Pancreas (tissue), 10 donors: ENCODE measurements at regions not wholly inside any gene's neighbourhood (a gene's known extent, or its start where the extent isn't known, plus 50 kb on each side); places are given as distances from the start of the nearest gene placed in this dataset.

ENCODE experiments used
- ATAC-seq, 4 donors: fragments of 200-7000 bp; cut with Tn5 transposase; one replicate each; pipeline versions ENCODE4 v1.8.0 to v1.9.1; 2020; ENCODE audit warnings: mild to moderate bottlenecking in 4 of 4, moderate library complexity in 4 of 4
- DNase-seq, 6 donors: peaks; one replicate each; pipeline ENCODE4 v3.0.0-alpha.2; 2020
- FAIRE-seq: peaks from 2 replicates; lab custom pipeline; 2012; peaks lifted over from hg19 to GRCh38; lab: Jason Lieb, UNC
- H3K27ac ChIP-seq, 4 donors: fragments of 200-600 bp; sonication (generic); 1 replicate in 3 of 4; 2 replicates in 1 of 4; pipeline versions ENCODE4 v1.5.0 to v1.8.0; 2020
- H3K27me3 ChIP-seq, 4 donors: fragments of 200-600 bp; one replicate each; pipeline ENCODE4 v1.8.0; 2021
- H3K36me3 ChIP-seq, 3 donors: fragments of 200-600 bp; sonication (generic) in 1 of 3; one replicate each; pipeline versions ENCODE4 v1.5.0 to v1.8.0; 2020 to 2021
- H3K4me1 ChIP-seq, 3 donors: fragments of 200-600 bp; one replicate each; pipeline ENCODE4 v1.8.0; 2021
- H3K4me3 ChIP-seq, 4 donors: fragments of 200-600 bp; sonication (generic) in 2 of 4; one replicate each; pipeline versions ENCODE4 v1.5.0 to v1.8.0; 2020 to 2021
- H3K9me3 ChIP-seq, 4 donors: fragments of 200-600 bp; one replicate each; pipeline ENCODE4 v1.8.0; 2021
- WGBS, 2 donors: extraction: QIAGEN DNeasy Blood & Tissue Kit; methylation state at CpG; one replicate each; pipeline ENCODE4 v1.1.7; 2013; 5-methylcytosine and 5-hydroxymethylcytosine counted together
- intact Hi-C, 3 donors: fragments of 100-400 bp; cut with DNase I; formaldehyde crosslinking; loops; one replicate each; pipeline versions ENCODE4 v1.11.1 to v1.14.2; 2022
- TF ChIP-seq, protein P1 (sequence below), 4 donors: fragments of 200-600 bp; sonication (generic) in 3 of 4; IDR thresholded peaks; one replicate each; pipeline versions ENCODE4 v1.5.0 to v1.8.0; 2021; ENCODE audit warnings: antibody characterized with exemption in 4 of 4
- donor health status: healthy with polysubstance abuse.
- donor health status: DM: no; HTN: no; CAD: no; lungs with moderate emphysema.
- donor health status: DM: no; HTN: no; CAD: no.
- donor health status: control.
- donor health status: control.
- donor health status: Bipolar disorder and iron deficiency.
- donor health status: DM: yes; HTN: yes; CAD: no.
- donor health status: DM: no; HTN: no; CAD: no.
- donor health status: DM: no; HTN: no; CAD: no.
- donor health status: DM: yes; HTN: yes; CAD: no.

DNA sequence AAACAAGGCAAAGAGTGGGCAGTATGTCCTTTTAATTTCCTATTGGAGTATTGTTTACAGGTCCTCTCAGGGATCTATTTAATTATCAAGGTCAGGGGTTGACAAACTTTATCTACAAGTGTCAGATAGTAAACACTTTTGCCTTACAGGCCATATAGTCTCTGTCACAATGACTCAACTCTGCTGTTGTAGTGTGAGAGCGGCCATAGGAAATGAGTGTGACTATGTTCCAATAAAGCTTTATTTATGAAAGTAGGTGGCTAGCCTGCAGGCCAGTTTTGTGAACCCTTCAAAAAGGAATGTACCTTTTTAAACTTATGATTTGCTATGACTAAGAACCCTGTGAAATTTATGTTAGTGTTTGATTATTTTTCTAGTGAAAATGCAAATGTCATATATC is 156.1 kb downstream of the GPAT3 start:
- no peak for FAIRE-seq
- WGBS, 2 donors, result 88% methylated on average over 1 of the region's 1 CpG

DNA sequence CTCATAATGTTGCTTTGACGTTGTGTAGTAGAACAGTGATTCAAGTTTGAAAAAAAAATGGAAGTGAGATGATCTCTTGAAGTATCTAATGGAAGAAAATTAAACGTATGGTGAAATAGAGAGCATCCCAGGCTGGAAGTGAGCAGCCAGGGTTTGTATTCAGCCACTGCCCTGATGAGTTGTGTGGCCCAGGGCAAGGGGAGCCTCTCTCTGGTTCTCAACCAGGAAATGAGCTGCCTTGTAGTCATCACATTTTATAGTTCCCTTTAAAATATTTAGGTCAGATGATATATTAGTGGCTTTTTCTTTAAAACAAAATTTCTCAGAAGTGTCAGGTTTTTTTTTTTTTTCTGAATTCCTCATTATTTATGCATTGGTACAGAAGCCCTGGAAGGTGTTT is 150.3 kb downstream of the GPAT3 start:
- intact Hi-C loops, result no loop called here
- Histone ChIP-seq H3K4me1 (no peaks in the 10 kb centered on the region), H3K27ac (no peak overlapping the region), H3K27me3 (no peaks in the 10 kb centered on the region), H3K36me3 (no peaks in the 10 kb centered on the region), H3K9me3 (no peaks in the 10 kb centered on the region), H3K4me3 (no peak overlapping the region)
- no peak for DNase-seq
- WGBS, 2 donors, result 52 to 71% methylated on average over 2 of the region's 2 CpGs
- TF ChIP-seq, protein P1, sequence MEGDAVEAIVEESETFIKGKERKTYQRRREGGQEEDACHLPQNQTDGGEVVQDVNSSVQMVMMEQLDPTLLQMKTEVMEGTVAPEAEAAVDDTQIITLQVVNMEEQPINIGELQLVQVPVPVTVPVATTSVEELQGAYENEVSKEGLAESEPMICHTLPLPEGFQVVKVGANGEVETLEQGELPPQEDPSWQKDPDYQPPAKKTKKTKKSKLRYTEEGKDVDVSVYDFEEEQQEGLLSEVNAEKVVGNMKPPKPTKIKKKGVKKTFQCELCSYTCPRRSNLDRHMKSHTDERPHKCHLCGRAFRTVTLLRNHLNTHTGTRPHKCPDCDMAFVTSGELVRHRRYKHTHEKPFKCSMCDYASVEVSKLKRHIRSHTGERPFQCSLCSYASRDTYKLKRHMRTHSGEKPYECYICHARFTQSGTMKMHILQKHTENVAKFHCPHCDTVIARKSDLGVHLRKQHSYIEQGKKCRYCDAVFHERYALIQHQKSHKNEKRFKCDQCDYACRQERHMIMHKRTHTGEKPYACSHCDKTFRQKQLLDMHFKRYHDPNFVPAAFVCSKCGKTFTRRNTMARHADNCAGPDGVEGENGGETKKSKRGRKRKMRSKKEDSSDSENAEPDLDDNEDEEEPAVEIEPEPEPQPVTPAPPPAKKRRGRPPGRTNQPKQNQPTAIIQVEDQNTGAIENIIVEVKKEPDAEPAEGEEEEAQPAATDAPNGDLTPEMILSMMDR (IDR thresholded peaks at IDR 0.05), result no peak
- no peak for ATAC-seq
- no peak for FAIRE-seq

More for the DNA sequence above, 156.1 kb downstream of the GPAT3 start:
- Histone ChIP-seq H3K4me1 (no peaks in the 10 kb centered on the region), H3K27ac (no peak overlapping the region), H3K9me3 (no peaks in the 10 kb centered on the region), H3K27me3 (no peaks in the 10 kb centered on the region), H3K4me3 (no peak overlapping the region), H3K36me3 (no peaks in the 10 kb centered on the region)
- DNase-seq (no peak), ATAC-seq (no peak)
- intact Hi-C loops, result no loop called here
- TF ChIP-seq, protein P1 (IDR thresholded peaks at IDR 0.05), result no peak

DNA sequence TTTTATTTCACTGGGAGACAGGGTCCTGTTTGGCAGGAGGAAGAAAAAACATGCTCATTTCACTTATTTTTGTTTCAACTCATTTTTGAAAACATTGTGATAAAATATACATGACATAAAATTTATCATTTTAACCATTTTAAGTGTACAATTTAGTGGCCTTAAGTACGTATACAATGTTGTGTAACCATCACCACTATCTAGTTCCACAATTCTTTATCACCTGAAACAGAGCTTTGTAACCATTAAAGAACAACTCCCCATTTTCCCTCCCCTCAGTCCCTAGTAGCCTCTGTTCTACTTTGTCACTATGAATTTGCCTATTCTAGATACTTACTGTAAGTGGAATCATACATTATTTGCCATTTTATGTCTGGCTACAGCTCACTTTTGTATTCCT is 143.8 kb downstream of the GPAT3 start:
- no peak for FAIRE-seq
- WGBS, 2 donors, result 32 to 46% methylated on average over 1 of the region's 1 CpG
- H3K36me3 ChIP-seq, result no peaks in the 10 kb centered on the region
- intact Hi-C loops, result no loop called here
- TF ChIP-seq, protein P1 (IDR thresholded peaks at IDR 0.05), result no peak
- H3K27me3 ChIP-seq, result no peaks in the 10 kb centered on the region
- no peak overlapping the region for H3K27ac ChIP-seq
- no peak for ATAC-seq
- no peak for DNase-seq
- no peaks in the 10 kb centered on the region for H3K9me3 ChIP-seq
- H3K4me3 ChIP-seq, result no peak overlapping the region
- H3K4me1 ChIP-seq, result no peaks in the 10 kb centered on the region

DNA sequence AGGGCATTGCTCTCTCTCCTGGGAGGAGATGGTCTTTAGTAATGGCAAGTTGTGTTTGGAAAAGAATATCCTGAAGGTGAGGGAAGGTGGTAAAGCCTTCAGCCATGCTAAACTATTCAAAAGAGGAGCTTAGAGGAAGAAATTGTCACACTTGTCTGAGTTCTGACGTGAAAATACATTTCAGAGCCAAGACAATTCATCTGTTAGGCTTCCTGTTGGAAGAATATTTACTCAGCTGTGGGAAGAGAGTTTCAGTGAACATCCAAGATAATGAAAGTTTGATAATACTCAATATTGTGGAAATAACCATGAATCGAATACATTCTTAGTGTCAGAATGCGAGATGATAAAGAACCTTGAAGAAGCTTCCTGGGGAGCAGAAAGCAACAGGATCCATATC is 143.3 kb downstream of the GPAT3 start:
- 57 to 63% methylated on average over 3 of the region's 3 CpGs for WGBS, 2 donors

DNA sequence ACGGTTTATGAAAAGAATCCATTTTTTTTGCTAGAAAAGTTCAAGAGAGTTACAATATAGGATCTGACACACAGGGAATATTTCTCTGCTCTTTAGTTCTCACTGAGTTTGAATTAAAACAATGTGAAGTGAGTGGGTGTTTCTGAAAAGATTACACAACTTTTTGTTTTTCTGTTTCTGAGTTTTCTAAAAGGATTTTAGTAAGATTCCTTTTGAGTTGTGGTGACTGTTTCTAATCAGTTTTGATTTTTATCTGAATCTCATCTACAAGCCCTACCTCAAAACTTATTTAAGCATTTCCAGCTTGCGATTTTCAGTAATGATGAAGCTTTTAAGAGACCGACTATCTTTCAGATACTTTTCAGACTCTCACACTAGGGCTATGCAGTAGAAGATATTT is 141.7 kb downstream of the GPAT3 start:
- ATAC-seq, result no peak
- Histone ChIP-seq H3K36me3 (no peaks in the 10 kb centered on the region), H3K9me3 (no peaks in the 10 kb centered on the region), H3K4me1 (no peaks in the 10 kb centered on the region), H3K27ac (no peak overlapping the region), H3K4me3 (no peak overlapping the region), H3K27me3 (no peaks in the 10 kb centered on the region)
- FAIRE-seq, result no peak
- intact Hi-C loops, result no loop called here
- TF ChIP-seq, protein P1 (IDR thresholded peaks at IDR 0.05), result no peak
- no peak for DNase-seq
- WGBS, 2 donors, result 63 to 76% methylated on average over 3 of the region's 3 CpGs

More for the DNA sequence above, 143.3 kb downstream of the GPAT3 start:
- H3K4me3 ChIP-seq, result no peak overlapping the region
- intact Hi-C loops, result no loop called here
- no peaks in the 10 kb centered on the region for H3K4me1 ChIP-seq
- DNase-seq, result no peak
- H3K9me3 ChIP-seq, result no peaks in the 10 kb centered on the region
- no peak for FAIRE-seq
- no peaks in the 10 kb centered on the region for H3K27me3 ChIP-seq
- no peaks in the 10 kb centered on the region for H3K36me3 ChIP-seq
- H3K27ac ChIP-seq, result no peak overlapping the region
- ATAC-seq, result no peak
- TF ChIP-seq, protein P1 (IDR thresholded peaks at IDR 0.05), result no peak
